ENCODE measurements at regions not wholly inside any gene's neighbourhood (a gene's known extent, or its start where the extent isn't known, plus 50 kb on each side); places are given as distances from the start of the nearest gene placed in this dataset.

GRCh38 chr6:3946778-3947177 lies 97.6 kb downstream of the FAM50B start:
- TF ChIP-seq EZH2 (IDR thresholded peaks at IDR 0.05) (no peak), POLR2AphosphoS5 (IDR thresholded peaks at IDR 0.05; ENCODE audit: borderline replicate concordance, low read depth, low read length) (no peak), FOXP2 (optimal IDR thresholded peaks at IDR 0.05; ENCODE audit: control extremely low read depth, extremely low read length, insufficient read depth) (no peak)

Data from SK-N-MC (cell line).